ENCODE measurements at regions not wholly inside any gene's neighbourhood (a gene's known extent, or its start where the extent isn't known, plus 50 kb on each side); places are given as distances from the start of the nearest gene placed in this dataset.
"Not testable (repeated sequence)": the region's sequence is repeated elsewhere in the genome, so short reads cannot be mapped to it uniquely, and the experiment has no call there.

DNA sequence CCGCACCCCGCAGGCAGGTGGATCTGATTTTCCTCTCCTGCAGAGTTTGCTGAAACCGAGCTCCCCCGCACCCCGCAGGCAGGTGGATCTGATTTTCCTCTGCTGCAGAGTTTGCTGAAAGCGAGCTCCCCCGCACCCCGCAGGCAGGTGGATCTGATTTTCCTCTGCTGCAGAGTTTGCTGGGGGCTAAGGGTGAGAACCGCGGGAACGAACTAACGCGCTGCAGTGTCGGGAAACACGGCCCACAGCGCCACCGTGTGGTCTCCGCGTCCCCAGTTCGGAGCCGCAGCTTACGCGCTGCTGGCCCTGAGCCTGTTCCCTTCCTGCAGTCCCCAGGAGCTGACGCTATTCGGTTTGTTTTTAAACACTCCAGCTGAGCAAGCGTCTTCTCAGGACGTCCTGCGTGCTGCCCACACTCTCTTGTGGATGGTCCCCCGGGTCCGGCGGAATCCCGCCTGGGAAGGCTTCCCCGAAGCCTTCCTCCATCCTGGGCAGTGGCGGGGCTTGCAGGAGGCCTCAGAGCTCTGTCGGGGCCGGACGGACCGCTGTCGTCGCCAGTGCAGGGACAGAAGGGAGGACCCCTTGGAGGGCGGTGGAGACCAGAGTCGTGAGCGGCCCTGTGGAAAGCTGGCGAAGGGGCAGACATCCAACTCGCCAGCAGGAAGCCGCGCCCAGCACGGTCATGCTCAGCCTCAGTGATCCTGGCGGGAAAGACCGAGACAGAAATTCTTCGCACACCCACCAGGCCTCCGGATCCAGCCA lies 121.2 kb upstream of the LPCAT1 start:
- CTCF ChIA-PET, result interaction anchor here (0.7 to 1.8 kb wide), 11 partner anchors 9 to 710 kb away, joined by 3 to 13 read pairs (median 4); no protein-coding TSS in a partner anchor
- H3K4me3 ChIP-seq (replicated peaks in 1 of 2; ENCODE audit: low read depth in 1 of 2, low read length in 2 of 2), result no peak overlapping the region
- H3K9ac ChIP-seq (ENCODE audit: low read length), result no peak overlapping the region
- H3K9me2 ChIP-seq (ENCODE audit: insufficient read depth), result no peaks in the 10 kb centered on the region
- no TSS peak for BruUV-seq (replicated peaks)
- intact Hi-C loops (cut with micrococcal nuclease), result loop anchor here (5.0 kb wide), 2 partner anchors 43 to 723 kb away; no protein-coding TSS in a partner anchor
- H3K9me3 ChIP-seq (ENCODE audit: control insufficient read depth in 1 of 2, insufficient read depth in 1 of 2, low read depth in 1 of 2, low read length in 2 of 2), result no peaks in the 10 kb centered on the region
- POLR2A ChIA-PET, result interaction anchor here (1.0 kb wide), 1 partner anchor 11 kb away, joined by 3 read pairs; no protein-coding TSS in a partner anchor
- peak overlapping the region; percentile 59 for H3K4me2 ChIP-seq (ENCODE audit: low read length)
- DNase-seq (ENCODE audit: low read depth, low spot score), result peak; percentile 71
- RAD21 ChIA-PET (ENCODE audit: low non-redundant PET in 1 of 2, low total read pairs in 2 of 2, uncharacterized antibody in 2 of 2, unreplicated experiment in 2 of 2), result interaction anchor here in 1 of 2 experiments (0.6 kb wide), 1 partner anchor 51 kb away, joined by 3 read pairs; no protein-coding TSS in a partner anchor
- peaks cover 9% of the 10 kb centered on the region; the same call in 1 of the 2 replicates for H3K27me3 ChIP-seq (ENCODE audit: insufficient read depth, low read length)
- peak overlapping the region; percentile 88 for H2AFZ ChIP-seq (ENCODE audit: low read depth, low read length, poor library complexity, severe bottlenecking)
- H3K4me1 ChIP-seq (ENCODE audit: control insufficient read depth in 1 of 2, insufficient read depth in 2 of 2, low read length in 2 of 2), result peaks cover 0 to 7% of the 10 kb centered on the region in 2 experiments; a peak in 2 of 4 replicates
- H3K36me3 ChIP-seq (ENCODE audit: control insufficient read depth in 1 of 2, insufficient read depth in 2 of 2, low read length in 2 of 2), result no peaks in the 10 kb centered on the region
- H3K79me2 ChIP-seq (ENCODE audit: insufficient read depth, low read length), result no peaks in the 10 kb centered on the region
- H4K20me1 ChIP-seq (ENCODE audit: insufficient read depth), result no peaks in the 10 kb centered on the region
- TF ChIP-seq, protein P1, sequence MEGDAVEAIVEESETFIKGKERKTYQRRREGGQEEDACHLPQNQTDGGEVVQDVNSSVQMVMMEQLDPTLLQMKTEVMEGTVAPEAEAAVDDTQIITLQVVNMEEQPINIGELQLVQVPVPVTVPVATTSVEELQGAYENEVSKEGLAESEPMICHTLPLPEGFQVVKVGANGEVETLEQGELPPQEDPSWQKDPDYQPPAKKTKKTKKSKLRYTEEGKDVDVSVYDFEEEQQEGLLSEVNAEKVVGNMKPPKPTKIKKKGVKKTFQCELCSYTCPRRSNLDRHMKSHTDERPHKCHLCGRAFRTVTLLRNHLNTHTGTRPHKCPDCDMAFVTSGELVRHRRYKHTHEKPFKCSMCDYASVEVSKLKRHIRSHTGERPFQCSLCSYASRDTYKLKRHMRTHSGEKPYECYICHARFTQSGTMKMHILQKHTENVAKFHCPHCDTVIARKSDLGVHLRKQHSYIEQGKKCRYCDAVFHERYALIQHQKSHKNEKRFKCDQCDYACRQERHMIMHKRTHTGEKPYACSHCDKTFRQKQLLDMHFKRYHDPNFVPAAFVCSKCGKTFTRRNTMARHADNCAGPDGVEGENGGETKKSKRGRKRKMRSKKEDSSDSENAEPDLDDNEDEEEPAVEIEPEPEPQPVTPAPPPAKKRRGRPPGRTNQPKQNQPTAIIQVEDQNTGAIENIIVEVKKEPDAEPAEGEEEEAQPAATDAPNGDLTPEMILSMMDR (IDR thresholded peaks at IDR 0.05 in 2 of 3, conservative IDR thresholded peaks at IDR 0.05 in 1 of 3; ENCODE audit: borderline replicate concordance in 1 of 3, insufficient read depth in 1 of 3, low read depth in 2 of 3, low read length in 2 of 3), result peak; percentile 57 to 84 (median 73); a peak in 5 of 6 replicates
- TF ChIP-seq, protein P2, sequence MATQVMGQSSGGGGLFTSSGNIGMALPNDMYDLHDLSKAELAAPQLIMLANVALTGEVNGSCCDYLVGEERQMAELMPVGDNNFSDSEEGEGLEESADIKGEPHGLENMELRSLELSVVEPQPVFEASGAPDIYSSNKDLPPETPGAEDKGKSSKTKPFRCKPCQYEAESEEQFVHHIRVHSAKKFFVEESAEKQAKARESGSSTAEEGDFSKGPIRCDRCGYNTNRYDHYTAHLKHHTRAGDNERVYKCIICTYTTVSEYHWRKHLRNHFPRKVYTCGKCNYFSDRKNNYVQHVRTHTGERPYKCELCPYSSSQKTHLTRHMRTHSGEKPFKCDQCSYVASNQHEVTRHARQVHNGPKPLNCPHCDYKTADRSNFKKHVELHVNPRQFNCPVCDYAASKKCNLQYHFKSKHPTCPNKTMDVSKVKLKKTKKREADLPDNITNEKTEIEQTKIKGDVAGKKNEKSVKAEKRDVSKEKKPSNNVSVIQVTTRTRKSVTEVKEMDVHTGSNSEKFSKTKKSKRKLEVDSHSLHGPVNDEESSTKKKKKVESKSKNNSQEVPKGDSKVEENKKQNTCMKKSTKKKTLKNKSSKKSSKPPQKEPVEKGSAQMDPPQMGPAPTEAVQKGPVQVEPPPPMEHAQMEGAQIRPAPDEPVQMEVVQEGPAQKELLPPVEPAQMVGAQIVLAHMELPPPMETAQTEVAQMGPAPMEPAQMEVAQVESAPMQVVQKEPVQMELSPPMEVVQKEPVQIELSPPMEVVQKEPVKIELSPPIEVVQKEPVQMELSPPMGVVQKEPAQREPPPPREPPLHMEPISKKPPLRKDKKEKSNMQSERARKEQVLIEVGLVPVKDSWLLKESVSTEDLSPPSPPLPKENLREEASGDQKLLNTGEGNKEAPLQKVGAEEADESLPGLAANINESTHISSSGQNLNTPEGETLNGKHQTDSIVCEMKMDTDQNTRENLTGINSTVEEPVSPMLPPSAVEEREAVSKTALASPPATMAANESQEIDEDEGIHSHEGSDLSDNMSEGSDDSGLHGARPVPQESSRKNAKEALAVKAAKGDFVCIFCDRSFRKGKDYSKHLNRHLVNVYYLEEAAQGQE (IDR thresholded peaks at IDR 0.05; ENCODE audit: low read depth), result no peak
- peak; percentile 81 for TF ChIP-seq RAD21 (IDR thresholded peaks at IDR 0.05; ENCODE audit: low read depth)
- no peak overlapping the region for H3K27ac ChIP-seq (ENCODE audit: low read depth, low read length)
- ATAC-seq, result peak; percentile 91

DNA sequence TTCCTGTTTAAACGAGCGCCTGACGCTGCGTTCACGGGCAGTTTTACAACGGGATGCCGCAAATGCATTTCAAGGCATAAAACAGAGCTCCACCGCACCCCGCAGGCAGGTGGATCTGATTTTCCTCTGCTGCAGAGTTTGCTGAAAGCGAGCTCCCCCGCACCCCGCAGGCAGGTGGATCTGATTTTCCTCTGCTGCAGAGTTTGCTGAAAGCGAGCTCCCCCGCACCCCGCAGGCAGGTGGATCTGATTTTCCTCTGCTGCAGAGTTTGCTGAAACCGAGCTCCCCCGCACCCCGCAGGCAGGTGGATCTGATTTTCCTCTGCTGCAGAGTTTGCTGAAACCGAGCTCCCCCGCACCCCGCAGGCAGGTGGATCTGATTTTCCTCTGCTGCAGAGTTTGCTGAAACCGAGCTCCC lies 120.6 kb upstream of the LPCAT1 start:
- intact Hi-C loops (cut with micrococcal nuclease), result loop anchor here (5.0 kb wide), 2 partner anchors 42 to 722 kb away; no protein-coding TSS in a partner anchor
- DNase-seq (ENCODE audit: low read depth, low spot score); ATAC-seq; RAD21 ChIA-PET (ENCODE audit: low non-redundant PET in 1 of 2, low total read pairs in 2 of 2, uncharacterized antibody in 2 of 2, unreplicated experiment in 2 of 2); H4K20me1 ChIP-seq (ENCODE audit: insufficient read depth); H3K79me2 ChIP-seq (ENCODE audit: insufficient read depth, low read length); H3K27ac ChIP-seq (ENCODE audit: low read depth, low read length); H3K9me2 ChIP-seq (ENCODE audit: insufficient read depth); H3K9ac ChIP-seq (ENCODE audit: low read length); H3K4me1 ChIP-seq (ENCODE audit: control insufficient read depth in 1 of 2, insufficient read depth in 2 of 2, low read length in 2 of 2); H2AFZ ChIP-seq (ENCODE audit: low read depth, low read length, poor library complexity, severe bottlenecking); H3K4me3 ChIP-seq (replicated peaks in 1 of 2; ENCODE audit: low read depth in 1 of 2, low read length in 2 of 2); H3K27me3 ChIP-seq (ENCODE audit: insufficient read depth, low read length); BruUV-seq (replicated peaks); H3K36me3 ChIP-seq (ENCODE audit: control insufficient read depth in 1 of 2, insufficient read depth in 2 of 2, low read length in 2 of 2); H3K9me3 ChIP-seq (ENCODE audit: control insufficient read depth in 1 of 2, insufficient read depth in 1 of 2, low read depth in 1 of 2, low read length in 2 of 2): not testable (repeated sequence)
- POLR2A ChIA-PET, result interaction anchor here (1.0 kb wide), 1 partner anchor 10 kb away, joined by 3 read pairs; no protein-coding TSS in a partner anchor
- H3K4me2 ChIP-seq (ENCODE audit: low read length), result peak overlapping the region; percentile 59; the same call in 1 of the 2 replicates
- CTCF ChIA-PET, result interaction anchor here (1.2 to 1.8 kb wide), 7 partner anchors 10 to 710 kb away, joined by 3 to 13 read pairs (median 4); no protein-coding TSS in a partner anchor
